GM21619 (cell line): ENCODE measurements at regions not wholly inside any gene's neighbourhood (a gene's known extent, or its start where the extent isn't known, plus 50 kb on each side); places are given as distances from the start of the nearest gene placed in this dataset.

Source experiments
- ATAC-seq: cut with Tn5 transposase; IDR thresholded peaks from one replicate; pipeline ENCODE4 v1.9.1; 2021; ENCODE audit not compliant: unreplicated experiment

DNA sequence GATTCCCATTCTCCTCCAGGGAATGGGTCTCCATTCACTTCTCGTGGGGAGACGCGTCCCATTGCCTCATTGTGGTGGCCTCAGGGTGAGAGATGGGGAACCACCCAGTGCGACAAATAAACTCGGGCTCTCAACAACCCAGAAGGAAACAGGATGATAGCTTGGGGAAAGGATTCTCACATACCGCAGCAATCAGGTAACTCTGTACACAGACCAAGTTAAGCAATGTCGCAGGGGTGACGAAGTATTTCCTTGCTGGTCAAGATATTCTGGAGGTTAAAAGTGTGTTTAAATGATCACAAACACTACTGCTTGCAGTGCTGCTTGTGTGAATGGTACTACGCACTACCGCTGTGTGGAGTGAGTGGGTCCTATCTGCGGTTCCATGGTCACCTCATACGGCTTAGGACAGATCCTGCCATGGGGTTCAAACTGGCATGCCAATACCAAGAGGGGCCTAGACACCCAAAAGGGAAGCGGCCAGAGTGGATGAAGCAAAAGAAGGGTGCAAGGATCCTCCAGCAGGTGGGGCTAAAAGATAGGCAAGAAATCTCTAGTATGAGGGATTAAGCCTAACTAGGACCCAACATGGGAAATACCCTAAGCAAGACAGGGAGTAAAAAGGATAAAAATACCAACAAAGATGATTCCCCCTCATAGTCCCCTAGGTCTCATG lies 143.8 kb upstream of the TMEM106B start:
- peak; percentile 77 for ATAC-seq

DNA sequence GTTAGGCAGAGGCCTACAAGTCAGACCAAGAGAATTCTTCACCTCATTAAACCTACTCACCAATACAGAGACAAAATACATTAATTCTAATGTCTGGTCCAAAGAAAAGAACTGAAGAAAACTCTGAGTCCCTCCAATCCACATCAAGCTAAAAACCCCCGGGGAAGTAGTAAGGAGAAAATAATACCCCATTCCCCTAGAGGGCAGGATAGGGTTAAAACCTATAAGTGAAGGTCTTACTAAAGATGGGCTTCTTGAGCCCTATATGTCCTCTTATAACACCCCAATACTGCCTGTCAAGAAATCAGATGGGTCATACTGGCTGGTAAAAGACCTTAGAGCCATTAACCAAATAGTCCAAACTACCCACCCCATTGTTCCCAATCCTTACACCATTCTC lies 141.3 kb upstream of the TMEM106B start:
- ATAC-seq, result no peak

DNA sequence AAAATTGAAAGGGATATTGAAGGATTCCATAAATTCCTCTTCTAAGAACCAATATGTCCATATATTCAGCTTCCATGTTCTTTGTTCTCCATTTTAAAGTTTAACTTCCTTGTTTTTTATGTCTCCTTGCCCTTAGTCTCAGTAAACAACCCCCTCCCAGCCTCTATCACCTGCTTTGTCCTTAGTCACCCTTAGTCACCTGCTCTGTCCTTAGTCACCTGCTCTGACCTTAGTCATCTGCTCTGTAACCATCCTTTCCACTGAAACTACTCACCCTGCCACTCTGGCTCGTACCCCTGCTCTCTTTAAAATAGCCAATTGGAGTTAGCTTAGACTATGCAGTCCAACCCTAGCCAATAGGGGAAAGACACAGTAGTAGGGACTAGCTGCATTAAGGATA lies 136.2 kb upstream of the TMEM106B start:
- ATAC-seq, result no peak

DNA sequence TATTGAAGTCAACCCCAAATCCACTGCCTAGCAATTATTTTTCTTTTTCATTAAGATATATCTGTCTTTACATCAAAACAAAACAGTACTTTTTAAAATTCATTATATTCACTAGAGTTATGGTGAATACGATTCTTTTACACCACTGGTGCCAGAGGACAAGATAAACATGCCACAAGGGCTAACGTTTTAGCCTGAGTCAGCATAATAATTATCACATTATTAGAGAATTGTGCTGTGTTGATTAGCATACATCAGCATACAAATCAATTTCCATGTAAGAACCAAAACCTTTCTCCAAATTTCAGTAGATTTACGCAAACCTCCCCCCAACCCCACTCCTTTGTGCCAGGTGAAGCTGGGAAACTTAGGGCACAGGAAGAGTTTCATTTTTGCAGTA lies 131.1 kb upstream of the TMEM106B start:
- no peak for ATAC-seq

DNA sequence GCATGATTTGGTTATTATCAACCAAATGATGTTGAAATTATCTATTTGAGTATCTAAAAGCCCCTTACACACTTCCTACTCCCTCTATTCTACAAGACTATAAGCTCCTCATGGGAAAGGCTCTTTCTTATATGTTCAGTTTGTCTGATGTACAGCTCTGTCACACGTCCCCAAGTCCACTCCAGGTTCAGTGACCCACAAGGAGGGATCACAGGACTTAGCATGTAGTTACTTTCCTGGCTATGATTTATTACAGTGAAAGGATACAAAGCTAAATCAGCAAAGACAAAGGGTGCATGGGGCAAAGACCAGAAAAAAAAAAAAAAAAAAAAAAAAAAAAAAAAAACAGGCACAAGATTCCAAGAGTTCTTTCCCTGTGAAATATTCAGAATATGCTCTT lies 125.6 kb upstream of the TMEM106B start:
- no peak for ATAC-seq

DNA sequence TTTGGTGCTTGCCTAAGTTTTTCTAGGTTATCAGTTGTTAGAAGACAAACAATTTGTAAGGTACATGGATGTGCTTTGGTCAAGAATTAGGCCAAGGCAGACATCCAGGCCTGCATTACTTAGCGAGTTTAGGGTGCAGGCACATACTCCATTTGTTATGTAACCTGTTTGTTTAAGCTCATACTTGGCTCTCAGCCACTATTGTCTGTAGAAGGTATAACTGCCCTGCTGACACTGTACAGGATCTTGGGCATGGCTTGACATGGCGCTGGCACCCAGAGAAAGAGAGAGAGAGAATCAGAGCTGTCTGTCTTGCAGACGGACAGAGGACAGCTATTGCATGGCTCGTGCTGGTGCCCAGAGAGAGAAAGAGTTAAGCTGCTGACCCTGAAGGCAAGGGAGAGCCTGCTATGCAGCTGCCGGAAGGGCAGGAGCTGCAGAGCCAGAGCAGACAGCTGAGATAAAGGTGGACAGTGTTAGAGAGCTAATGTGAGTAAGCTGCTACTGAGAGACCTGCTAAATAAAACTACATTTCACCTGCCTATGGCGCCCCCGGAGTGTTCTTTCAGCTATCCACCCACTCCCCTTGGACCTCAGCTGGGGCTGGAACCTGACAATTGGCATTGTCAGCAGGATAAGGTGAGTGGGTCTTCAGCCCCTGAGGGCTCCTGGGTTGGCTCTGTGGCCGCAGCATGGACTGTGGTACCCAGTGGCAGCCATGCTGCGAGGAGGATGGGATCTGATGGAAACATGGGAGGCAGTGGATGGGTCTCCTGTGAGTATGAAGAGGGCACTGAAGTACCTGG lies 120.9 kb upstream of the TMEM106B start:
- no peak for ATAC-seq

DNA sequence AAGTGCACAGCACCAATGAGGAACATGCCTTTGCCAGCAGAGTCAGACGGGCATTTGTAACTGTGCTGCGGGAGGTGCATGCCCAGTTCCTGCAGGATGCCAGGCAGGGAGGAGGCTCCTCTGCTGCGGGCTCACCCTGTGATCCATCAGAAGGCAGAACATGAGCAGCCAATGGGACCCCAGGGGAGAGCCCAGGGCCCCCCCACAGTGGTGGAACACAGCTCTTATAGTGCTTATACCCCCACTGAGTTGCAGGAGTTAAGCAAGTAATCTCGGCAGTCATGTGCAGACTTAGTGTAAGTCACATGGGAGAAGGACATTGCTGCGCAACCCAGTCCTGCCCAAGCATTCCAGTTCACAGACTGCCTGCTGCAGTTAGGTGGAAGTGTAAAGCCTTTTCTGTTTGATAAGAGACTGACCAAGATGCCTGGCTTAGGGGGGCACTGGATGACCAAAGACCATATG lies 120.3 kb upstream of the TMEM106B start:
- ATAC-seq, result no peak

DNA sequence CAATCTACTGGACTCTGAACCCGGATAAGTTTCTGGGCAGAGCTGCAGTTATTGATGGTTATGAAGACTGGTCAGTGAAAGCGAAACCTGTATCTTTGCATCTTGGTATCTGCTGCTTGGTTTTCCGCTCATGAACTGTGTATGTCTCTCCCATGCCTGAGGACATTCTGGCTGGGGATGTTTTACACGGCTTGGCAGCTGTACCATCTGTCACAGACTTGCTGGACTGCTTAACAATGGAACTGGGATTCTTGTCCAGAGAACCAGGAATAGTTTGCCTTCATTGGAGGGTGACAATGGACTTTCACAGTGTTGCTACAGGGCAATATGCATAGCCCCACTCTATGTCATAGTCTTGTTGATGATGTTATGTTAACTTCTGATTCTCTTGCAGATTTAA lies 119.9 kb upstream of the TMEM106B start:
- no peak for ATAC-seq

DNA sequence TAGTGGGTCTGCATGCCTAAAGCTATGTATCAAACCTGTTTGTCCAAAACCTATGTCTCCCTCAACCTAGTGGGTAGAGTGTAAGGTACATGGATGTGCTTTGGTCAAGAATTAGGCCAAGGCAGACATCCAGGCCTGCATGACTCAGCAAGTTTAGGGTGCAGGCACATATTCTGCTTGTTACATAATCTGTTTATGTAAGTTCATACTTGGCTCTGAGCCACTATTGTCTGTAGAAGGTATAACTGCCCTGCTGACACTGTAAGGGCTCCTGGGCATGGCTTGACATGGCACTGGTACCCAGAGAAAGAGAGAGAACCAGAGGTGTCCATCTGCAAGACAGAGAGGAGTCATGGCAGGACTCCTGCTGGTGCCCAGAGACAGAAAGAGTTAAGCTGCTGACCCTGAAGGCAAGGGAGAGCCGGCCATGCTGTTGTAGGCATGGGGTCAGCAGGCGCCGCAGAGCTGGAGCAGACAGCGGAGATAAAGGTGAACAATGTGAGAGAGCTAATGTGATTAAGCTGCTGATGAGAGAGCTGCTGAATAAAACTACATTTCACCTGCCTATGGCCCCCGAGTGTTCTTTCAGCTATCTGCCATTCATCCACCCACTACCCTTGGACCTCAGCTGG lies 118.5 kb upstream of the TMEM106B start:
- ATAC-seq, result no peak

DNA sequence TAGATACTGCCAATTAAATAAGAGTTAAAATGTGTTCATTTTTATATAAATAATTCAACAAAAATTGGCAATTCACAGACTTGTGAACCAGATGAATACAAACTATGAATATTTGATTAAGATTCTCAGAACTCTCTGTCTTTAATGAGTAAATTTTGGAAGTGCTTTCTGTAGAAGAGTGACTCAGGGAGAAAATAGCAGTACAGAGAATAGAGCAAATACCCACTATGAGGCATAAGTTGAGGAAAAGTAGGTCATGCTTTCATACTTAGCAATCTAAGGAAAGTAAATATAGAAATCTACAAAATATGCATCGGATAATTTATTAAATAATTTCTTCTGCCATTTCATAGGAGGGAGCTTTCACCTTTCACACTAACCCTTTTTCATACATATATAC lies 117.7 kb upstream of the TMEM106B start:
- ATAC-seq, result no peak

DNA sequence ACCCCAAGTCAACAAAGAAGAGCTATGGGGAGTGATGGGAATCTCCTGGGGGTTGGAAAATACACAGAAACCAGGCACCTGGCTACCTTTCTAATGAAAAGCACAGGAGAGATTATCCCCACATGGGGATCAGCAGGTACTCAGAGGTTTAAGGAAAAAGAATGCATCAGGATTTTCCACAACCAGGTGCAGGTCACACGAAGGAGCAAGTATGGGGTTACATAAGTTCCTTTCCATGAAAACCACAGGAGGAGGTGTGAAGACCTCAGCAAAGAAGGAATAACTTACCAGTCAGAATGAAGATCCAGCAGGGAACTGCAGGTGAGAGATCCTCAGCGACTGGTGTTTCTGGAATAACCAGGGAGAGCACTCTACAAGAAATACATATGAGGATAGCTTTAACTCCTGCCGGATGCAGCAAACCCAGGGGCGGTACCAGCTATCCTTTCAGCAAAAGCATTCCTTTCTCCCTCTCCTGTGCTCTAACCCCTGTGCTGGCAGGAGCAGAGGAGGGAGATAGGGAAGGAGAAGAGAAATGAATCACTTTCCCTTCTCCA lies 116.7 kb upstream of the TMEM106B start:
- ATAC-seq, result no peak

DNA sequence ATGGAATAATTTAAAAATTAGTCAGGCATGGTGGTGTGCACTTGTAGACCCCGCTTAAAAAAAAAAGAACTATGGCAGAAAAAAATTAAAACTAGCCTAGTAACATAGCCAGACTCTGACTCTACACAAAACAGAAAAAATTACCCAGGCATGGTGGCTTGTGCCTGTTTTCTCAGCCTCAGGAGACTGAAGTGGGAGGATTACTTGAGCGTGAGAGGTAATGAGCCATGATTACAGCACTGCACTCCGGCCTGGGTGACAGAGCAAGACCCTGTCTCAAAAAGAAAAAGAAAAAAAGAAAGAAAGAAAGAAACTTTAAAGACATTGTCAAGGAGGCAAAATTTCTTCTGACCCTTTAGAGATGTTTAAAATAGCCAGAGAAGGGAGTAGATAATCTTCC lies 109.0 kb upstream of the TMEM106B start:
- ATAC-seq, result no peak

DNA sequence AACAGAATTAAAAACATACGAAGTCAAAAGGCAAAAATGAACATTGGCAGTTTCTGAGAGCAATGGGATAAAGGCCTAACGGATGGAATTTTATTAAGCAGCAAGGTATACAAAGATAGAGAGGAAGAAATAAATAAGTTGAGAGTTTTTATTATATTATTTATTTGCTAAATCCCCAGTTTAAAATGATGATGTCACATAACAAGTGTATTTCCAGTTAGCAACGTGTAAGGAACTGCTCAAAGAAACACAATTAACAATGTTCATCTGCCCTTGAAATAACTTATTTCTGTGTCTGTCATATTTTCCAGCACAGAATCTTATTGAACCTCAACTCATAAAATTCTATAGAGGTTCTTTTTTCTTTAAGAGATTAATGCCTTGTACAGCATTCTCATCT lies 108.6 kb upstream of the TMEM106B start:
- no peak for ATAC-seq

DNA sequence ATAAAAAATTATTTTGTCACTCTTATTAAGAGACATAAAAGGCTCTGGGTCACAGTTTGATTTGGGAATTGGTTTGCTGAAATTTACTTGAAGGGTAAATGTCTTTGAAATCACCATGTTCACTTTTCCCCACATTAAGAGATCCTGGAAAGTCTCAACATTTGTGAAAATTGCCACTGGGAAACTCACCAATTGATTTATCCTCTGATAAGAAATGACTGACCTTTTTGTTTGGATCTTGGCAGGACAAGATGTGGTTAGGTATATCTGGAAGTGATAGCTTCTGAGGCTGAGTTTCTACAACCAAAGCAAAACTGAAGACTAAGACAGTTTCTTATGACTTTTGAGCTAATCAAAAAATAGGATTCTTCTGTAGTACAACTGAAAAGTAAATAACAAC lies 107.1 kb upstream of the TMEM106B start:
- ATAC-seq, result no peak

DNA sequence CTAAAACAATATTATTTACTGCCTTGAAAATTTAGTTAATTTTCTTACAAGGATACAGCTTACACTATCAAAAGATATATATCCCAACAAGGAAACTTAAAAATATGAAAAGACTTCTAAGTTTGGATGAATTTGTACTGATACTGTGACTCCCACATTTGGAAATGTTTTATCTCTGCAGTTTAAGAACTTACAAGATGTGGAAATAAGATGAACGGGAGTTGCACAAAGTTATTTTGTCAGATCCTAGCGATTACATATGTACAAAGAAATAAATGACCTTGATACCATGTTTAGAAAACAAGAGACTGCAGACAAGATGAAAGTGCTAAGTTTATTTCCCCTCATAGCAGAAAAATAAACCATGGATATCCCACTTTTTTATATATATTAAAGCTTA lies 103.7 kb upstream of the TMEM106B start:
- no peak for ATAC-seq

DNA sequence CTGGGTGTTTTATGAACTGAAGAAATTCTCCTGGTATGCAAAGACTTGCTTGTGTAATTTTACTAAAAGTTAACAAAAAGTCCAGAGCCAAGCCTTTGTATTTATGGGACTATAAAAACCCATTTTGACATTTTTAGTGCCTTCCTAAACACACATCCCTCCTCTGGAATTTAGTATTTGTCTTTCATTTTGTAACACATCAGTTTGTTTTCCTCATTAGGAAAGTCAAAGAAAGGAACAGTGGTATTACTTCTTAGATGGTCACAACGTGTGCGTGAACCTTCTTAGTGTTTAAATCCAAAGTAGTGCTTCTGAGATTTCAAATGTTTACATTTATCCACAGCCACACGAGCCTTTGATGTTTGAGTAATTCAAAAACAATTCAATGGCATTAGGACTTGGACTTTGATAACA lies 103.2 kb upstream of the TMEM106B start:
- no peak for ATAC-seq

DNA sequence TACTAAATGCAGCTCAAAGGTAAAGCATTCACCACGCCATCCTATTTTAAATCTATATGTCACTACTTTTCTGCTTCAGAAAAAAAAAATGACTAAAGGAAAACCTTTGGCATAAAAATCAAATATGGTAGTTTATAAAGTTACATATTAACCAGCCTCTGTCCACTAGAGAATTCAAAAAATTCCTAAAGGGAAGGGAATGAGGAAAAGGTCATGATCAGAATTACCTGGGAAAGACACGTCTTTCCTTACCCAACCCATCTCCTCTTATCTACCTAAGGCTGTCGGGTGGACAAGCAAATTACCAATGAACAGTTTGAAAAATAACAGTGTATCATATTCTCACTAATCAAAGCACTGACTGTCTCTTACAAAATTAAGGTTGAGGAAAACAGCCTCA lies 100.7 kb upstream of the TMEM106B start:
- no peak for ATAC-seq

DNA sequence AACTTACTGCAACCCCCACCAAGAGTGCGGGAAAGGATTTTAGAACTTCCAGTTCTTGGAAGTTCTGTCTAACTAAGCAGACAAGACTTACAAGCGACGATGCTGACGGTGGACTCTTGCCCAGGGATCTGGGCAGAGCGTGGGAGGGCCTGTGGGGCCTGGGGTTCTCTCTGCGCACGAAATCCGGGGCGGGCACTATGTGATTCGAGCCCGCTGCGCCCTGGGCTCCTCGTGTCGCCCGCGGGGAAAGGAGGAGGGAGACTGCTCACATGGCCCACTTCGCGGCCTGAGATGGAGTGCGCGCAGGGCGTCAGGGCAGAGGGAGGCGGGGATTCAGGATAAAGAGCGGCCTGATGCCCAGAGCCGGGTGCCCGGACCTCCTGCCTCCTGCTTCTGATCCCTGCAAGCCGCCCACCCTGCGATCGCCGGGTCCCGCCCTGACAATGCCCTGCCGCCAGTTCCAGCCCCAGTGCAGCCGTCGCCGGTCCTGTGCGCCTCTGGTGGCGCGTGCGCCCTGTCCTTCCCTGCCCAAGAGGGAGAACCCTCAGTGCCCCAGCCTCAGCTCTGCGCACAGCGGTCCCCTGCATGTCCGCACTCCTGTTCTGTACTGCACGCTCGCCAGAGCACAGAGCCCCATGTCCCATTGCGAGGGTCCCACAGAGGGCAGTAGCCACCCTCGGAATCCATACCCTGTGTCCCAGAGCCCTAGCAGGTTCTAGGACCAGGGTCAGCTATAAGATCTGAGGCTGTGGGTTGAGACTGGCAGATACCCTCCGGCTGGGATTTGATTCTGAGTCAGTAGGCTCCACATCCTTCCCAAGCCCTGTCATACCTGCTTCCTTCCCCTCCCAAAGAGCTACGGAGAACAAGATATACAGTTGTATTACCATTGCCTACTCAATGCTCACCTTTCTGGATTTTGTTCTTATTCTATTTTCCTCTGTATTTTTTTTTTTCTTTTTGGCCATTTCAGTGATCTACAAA lies 99.4 kb upstream of the TMEM106B start:
- ATAC-seq, result no peak

DNA sequence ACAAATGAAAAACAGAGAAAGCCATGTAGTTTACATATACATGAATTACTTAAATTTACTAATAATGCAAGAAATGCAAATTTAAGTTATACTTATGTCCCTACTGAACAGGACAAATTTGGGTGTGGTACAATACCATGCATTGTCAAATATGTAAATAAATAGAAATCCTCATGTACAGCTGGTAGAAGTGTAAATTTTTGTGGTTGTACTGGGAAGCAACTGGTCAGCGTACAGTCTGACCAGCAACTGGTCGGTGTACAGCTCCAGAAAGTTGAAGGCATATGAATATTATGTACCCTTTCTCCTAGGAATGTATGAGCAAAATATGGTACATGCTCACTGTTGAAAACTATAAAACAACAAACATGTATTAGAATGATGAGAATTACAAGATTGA lies 93.9 kb upstream of the TMEM106B start:
- no peak for ATAC-seq

DNA sequence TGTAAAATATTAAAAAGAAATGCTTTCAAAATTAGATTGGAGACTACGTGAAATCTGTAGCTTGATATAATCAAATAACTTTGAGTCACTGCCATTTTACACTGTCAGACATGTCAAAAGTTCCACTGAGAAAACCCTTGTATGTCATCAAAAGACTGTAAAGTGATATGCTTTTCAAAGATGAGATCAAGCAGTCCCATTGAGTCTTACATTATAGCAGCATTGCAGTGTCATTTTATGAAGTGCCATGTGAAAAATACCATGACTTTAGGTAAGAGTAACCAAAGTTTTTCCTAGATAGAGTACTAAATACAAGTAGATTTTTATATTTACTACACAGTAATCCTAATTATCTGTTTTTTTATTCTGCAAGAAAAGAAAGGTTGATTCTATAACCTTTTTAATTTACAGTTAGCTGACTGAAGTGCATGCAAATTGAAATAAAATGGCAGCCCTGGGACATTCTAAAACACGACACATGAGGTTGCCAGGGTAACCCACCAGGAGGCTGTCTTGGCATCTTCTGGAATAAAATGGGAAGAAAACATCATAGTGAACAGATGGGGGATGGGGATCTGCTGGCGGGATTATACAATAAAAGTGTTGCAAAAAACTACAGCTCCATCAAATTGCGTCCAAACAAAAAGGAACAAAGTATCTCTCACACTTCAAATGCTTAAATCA lies 91.3 kb upstream of the TMEM106B start:
- no peak for ATAC-seq
